ENCODE measurements at regions not wholly inside any gene's neighbourhood (a gene's known extent, or its start where the extent isn't known, plus 50 kb on each side); places are given as distances from the start of the nearest gene placed in this dataset.

GRCh38 chr14:84065811-84066210 is 1464.1 kb upstream of the FLRT2 start:
- TF ChIP-seq, protein P1, sequence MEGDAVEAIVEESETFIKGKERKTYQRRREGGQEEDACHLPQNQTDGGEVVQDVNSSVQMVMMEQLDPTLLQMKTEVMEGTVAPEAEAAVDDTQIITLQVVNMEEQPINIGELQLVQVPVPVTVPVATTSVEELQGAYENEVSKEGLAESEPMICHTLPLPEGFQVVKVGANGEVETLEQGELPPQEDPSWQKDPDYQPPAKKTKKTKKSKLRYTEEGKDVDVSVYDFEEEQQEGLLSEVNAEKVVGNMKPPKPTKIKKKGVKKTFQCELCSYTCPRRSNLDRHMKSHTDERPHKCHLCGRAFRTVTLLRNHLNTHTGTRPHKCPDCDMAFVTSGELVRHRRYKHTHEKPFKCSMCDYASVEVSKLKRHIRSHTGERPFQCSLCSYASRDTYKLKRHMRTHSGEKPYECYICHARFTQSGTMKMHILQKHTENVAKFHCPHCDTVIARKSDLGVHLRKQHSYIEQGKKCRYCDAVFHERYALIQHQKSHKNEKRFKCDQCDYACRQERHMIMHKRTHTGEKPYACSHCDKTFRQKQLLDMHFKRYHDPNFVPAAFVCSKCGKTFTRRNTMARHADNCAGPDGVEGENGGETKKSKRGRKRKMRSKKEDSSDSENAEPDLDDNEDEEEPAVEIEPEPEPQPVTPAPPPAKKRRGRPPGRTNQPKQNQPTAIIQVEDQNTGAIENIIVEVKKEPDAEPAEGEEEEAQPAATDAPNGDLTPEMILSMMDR (IDR thresholded peaks at IDR 0.05), result no peak
- no peak for TF ChIP-seq POLR2A (IDR thresholded peaks at IDR 0.05)
